ENCODE measurements at regions not wholly inside any gene's neighbourhood (a gene's known extent, or its start where the extent isn't known, plus 50 kb on each side); places are given as distances from the start of the nearest gene placed in this dataset.

GRCh38 chr13:38563739-38564138, 123.1 kb upstream of the FREM2 start:
- DNase-seq, result no peak
- H3K27ac ChIP-seq, result no peak overlapping the region

GRCh38 chr13:38564256-38565150, 122.4 kb upstream of the FREM2 start:
- intact Hi-C loops (cut with DNase I; ENCODE audit: low total_unique reads), result no loop called here
- DNase-seq, result peak in 1 of 2 donors; percentile 7
- no peaks in the 10 kb centered on the region for H3K4me1 ChIP-seq
- H3K4me3 ChIP-seq, result no peak overlapping the region
- WGBS, 5 donors, result 70 to 76% (median 73%) methylated on average over 7 of the region's 7 CpGs
- no peak overlapping the region for H3K27ac ChIP-seq
- no peaks in the 10 kb centered on the region for H3K9me3 ChIP-seq
- no peaks in the 10 kb centered on the region for H3K36me3 ChIP-seq
- no peaks in the 10 kb centered on the region for H3K27me3 ChIP-seq
- TF ChIP-seq POLR2AphosphoS5 (IDR thresholded peaks at IDR 0.05), result no peak
- TF ChIP-seq POLR2A (IDR thresholded peaks at IDR 0.05), result no peak
- no peak for TF ChIP-seq EP300 (IDR thresholded peaks at IDR 0.05)
- TF ChIP-seq, protein P1, sequence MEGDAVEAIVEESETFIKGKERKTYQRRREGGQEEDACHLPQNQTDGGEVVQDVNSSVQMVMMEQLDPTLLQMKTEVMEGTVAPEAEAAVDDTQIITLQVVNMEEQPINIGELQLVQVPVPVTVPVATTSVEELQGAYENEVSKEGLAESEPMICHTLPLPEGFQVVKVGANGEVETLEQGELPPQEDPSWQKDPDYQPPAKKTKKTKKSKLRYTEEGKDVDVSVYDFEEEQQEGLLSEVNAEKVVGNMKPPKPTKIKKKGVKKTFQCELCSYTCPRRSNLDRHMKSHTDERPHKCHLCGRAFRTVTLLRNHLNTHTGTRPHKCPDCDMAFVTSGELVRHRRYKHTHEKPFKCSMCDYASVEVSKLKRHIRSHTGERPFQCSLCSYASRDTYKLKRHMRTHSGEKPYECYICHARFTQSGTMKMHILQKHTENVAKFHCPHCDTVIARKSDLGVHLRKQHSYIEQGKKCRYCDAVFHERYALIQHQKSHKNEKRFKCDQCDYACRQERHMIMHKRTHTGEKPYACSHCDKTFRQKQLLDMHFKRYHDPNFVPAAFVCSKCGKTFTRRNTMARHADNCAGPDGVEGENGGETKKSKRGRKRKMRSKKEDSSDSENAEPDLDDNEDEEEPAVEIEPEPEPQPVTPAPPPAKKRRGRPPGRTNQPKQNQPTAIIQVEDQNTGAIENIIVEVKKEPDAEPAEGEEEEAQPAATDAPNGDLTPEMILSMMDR (IDR thresholded peaks at IDR 0.05), result no peak

More at GRCh38 chr13:38563739-38564138, 123.1 kb upstream of the FREM2 start:
- Histone ChIP-seq H3K36me3 (no peaks in the 10 kb centered on the region), H3K27me3 (no peaks in the 10 kb centered on the region), H3K9me3 (no peaks in the 10 kb centered on the region), H3K4me1 (no peaks in the 10 kb centered on the region), H3K4me3 (no peak overlapping the region)
- TF ChIP-seq POLR2AphosphoS5 (IDR thresholded peaks at IDR 0.05) (no peak), EP300 (IDR thresholded peaks at IDR 0.05) (no peak), POLR2A (IDR thresholded peaks at IDR 0.05) (no peak)
- TF ChIP-seq, protein P1 (IDR thresholded peaks at IDR 0.05), result no peak
- intact Hi-C loops (cut with DNase I; ENCODE audit: low total_unique reads), result no loop called here
- WGBS, 5 donors, result 74 to 85% (median 82%) methylated on average over 2 of the region's 2 CpGs

- DNase-seq, result no peak
- Histone ChIP-seq H3K9me3 (no peaks in the 10 kb centered on the region), H3K36me3 (no peaks in the 10 kb centered on the region), H3K4me1 (no peaks in the 10 kb centered on the region), H3K27me3 (no peaks in the 10 kb centered on the region), H3K4me3 (no peak overlapping the region), H3K27ac (no peak overlapping the region)
- intact Hi-C loops (cut with DNase I; ENCODE audit: low total_unique reads), result no loop called here
- 69 to 82% (median 73%) methylated on average over 4 of the region's 4 CpGs for WGBS, 5 donors
- TF ChIP-seq POLR2A (IDR thresholded peaks at IDR 0.05) (no peak), EP300 (IDR thresholded peaks at IDR 0.05) (no peak), POLR2AphosphoS5 (IDR thresholded peaks at IDR 0.05) (no peak)
- TF ChIP-seq, protein P1 (IDR thresholded peaks at IDR 0.05), result no peak
Observed at GRCh38 chr13:38566023-38566422, 120.9 kb upstream of the FREM2 start.

GRCh38 chr13:38566519-38566918, 120.4 kb upstream of the FREM2 start:
- Histone ChIP-seq H3K27ac (no peak overlapping the region), H3K27me3 (no peaks in the 10 kb centered on the region), H3K4me3 (no peak overlapping the region), H3K9me3 (no peaks in the 10 kb centered on the region), H3K36me3 (no peaks in the 10 kb centered on the region), H3K4me1 (no peaks in the 10 kb centered on the region)
- TF ChIP-seq, protein P1 (IDR thresholded peaks at IDR 0.05), result no peak
- TF ChIP-seq EP300 (IDR thresholded peaks at IDR 0.05) (no peak), POLR2AphosphoS5 (IDR thresholded peaks at IDR 0.05) (no peak), POLR2A (IDR thresholded peaks at IDR 0.05) (no peak)
- WGBS, 5 donors, result 47 to 56% (median 52%) methylated on average over 3 of the region's 3 CpGs
- intact Hi-C loops (cut with DNase I; ENCODE audit: low total_unique reads), result no loop called here
- DNase-seq, result peak in 1 of 2 donors; percentile 28
